Stomach smooth muscle (tissue), 2 donors: ENCODE measurements at regions not wholly inside any gene's neighbourhood (a gene's known extent, or its start where the extent isn't known, plus 50 kb on each side); places are given as distances from the start of the nearest gene placed in this dataset.

Source experiments
- H3K27ac ChIP-seq: one replicate; pipeline ENCODE4 v1.7.0; 2013; ENCODE audit warnings: mild to moderate bottlenecking, low read length, inconsistent platforms
- H3K27me3 ChIP-seq, 2 donors: one replicate each; pipeline ENCODE4 v1.7.0; 2013; ENCODE audit warnings: low read length in 2 of 2; ENCODE audit not compliant: insufficient read depth in 2 of 2, control insufficient read depth in 1 of 2
- H3K36me3 ChIP-seq, 2 donors: one replicate each; pipeline ENCODE4 v1.7.0; 2013; ENCODE audit warnings: low read length in 2 of 2; ENCODE audit not compliant: control insufficient read depth in 2 of 2, insufficient read depth in 2 of 2
- H3K4me1 ChIP-seq: one replicate; pipeline ENCODE4 v1.7.0; 2013; ENCODE audit warnings: low read length; ENCODE audit not compliant: control insufficient read depth, insufficient read depth
- H3K4me3 ChIP-seq, 2 donors: one replicate each; pipeline ENCODE4 v1.7.0; 2013; ENCODE audit warnings: low read length in 2 of 2
- H3K9ac ChIP-seq, 2 donors: one replicate each; pipeline ENCODE4 v1.7.0; 2013; ENCODE audit warnings: low read length in 2 of 2, mild to moderate bottlenecking in 1 of 2
- H3K9me3 ChIP-seq, 2 donors: one replicate each; pipeline ENCODE4 v1.7.0; 2013; ENCODE audit warnings: low read length in 2 of 2; ENCODE audit not compliant: control insufficient read depth in 2 of 2
- donor health status: healthy.
- donor health status: Pancreatic carcinoma.

- Histone ChIP-seq H3K4me1 (no peaks in the 10 kb centered on the region), H3K27ac (no peak overlapping the region), H3K36me3 (no peaks in the 10 kb centered on the region), H3K9ac (no peak overlapping the region), H3K27me3 (no peaks in the 10 kb centered on the region), H3K4me3 (no peak overlapping the region), H3K9me3 (peaks cover 0 to 3% of the 10 kb centered on the region in 2 donors)
Observed at GRCh38 chr4:134328741-134329140, 127.2 kb upstream of the PABPC4L start.

DNA sequence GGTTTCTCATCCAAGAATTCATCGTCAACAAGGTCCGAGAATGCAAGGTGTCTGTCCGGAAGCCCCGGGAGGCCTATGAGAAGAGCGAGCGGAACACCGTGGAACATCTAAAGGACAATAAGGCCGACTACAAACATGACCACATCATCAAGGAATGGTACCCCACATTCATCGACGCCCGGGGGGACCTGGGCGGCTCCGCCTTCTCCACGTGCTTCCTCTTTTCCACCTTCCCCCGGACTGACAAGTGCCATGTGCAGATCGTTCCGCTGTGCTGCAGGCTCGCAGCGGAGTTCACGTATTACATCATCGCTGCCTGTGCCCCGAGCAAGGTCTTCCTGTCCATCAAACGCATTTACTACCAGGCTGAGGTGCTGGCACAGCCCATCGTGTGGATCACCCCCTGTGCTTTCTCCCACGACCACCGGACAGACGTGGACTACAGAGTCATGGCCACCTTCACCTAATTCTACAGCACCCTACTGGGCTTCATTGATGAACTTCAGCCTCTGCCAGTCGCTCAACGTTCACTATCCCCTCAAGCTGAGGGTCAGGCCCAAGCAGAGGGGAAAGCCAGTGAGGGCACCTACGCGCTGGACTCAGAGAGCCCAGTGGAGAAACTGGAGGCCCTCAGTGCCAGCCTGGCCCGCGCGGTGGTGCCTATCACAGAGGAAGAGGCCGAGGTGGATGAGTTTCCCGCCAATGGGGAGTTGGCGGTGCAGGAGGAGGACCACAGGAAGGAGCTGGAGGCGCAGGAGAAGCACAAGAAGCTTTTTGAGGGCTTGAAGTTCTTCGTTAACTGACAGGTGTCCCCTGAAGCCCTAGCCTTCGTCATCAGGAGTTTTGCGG lies 125.9 kb upstream of the PABPC4L start:
- Histone ChIP-seq H3K4me3 (no peak overlapping the region), H3K4me1 (no peaks in the 10 kb centered on the region), H3K27me3 (no peaks in the 10 kb centered on the region), H3K36me3 (no peaks in the 10 kb centered on the region), H3K9ac (no peak overlapping the region), H3K9me3 (peaks cover 0 to 3% of the 10 kb centered on the region in 2 donors), H3K27ac (no peak overlapping the region)

DNA sequence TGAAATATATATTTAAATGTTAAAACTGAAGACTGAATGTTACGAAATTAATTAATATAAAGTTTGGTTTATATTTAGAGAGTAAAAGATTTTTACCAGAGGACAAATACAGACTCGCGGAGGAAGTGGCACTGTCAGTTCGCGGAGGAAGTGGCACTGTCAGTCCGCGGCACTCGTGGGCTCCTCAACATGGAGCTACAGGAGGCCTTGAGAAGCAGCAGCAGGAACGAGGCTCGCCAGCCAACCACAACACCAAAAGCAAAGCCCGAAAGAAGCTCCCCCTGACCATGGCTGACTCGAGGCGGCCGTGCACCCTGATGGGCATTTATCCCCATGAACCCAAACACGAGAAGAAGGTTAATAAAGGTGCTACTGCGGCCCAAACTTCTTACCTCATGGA lies 125.3 kb upstream of the PABPC4L start:
- H3K9me3 ChIP-seq: peaks cover 0 to 3% of the 10 kb centered on the region in 2 donors
- H3K27me3 ChIP-seq: no peaks in the 10 kb centered on the region
- H3K4me1 ChIP-seq: no peaks in the 10 kb centered on the region
- no peak overlapping the region for H3K4me3 ChIP-seq
- no peak overlapping the region for H3K9ac ChIP-seq
- H3K27ac ChIP-seq: no peak overlapping the region
- H3K36me3 ChIP-seq: no peaks in the 10 kb centered on the region

DNA sequence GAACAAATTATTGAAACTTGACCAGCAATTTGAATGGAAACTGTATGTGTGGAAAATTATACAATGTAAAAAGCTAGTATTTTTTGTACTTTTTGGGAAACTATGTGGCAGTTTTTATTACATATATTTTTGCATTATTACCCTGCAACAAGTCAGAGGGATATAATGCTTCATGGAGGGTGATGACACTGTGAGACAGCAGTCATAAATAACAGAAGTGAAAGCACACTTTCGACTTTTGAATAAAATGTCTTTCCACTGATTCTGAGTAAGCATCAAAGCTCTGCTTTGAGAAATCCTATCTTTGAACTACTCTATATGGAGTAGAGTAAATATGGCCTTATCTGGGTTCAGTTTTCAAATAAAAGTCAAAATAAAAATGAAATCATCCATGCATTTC lies 122.6 kb upstream of the PABPC4L start:
- H3K4me1 ChIP-seq: no peaks in the 10 kb centered on the region
- no peak overlapping the region for H3K4me3 ChIP-seq
- no peaks in the 10 kb centered on the region for H3K36me3 ChIP-seq
- peaks cover 0 to 3% of the 10 kb centered on the region in 2 donors for H3K9me3 ChIP-seq
- H3K9ac ChIP-seq: no peak overlapping the region
- no peaks in the 10 kb centered on the region for H3K27me3 ChIP-seq
- H3K27ac ChIP-seq: no peak overlapping the region

DNA sequence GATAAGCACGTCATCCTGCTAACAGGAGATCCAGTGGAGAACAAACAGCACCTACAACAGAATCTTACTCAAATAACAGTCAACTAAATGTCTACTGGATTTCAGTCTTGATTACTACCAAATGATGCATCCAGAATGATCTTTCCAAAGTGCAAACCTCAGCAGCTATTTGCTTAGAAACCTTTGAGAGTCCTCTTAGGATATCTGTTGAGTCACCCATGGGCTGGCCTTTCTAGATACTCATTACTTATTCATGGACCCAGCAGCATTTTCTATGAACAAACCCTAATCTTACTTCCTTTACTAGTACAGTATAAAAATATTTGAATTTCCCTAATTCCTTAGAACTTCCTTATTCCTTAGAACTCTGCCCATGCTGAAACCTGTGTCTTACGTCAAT lies 118.5 kb upstream of the PABPC4L start:
- Histone ChIP-seq H3K9ac (no peak overlapping the region), H3K36me3 (no peaks in the 10 kb centered on the region), H3K4me3 (no peak overlapping the region)

GRCh38 chr4:134313591-134313990 lies 112.0 kb upstream of the PABPC4L start:
- Histone ChIP-seq H3K4me3 (no peak overlapping the region), H3K36me3 (no peaks in the 10 kb centered on the region), H3K4me1 (no peaks in the 10 kb centered on the region), H3K27ac (no peak overlapping the region), H3K27me3 (no peaks in the 10 kb centered on the region), H3K9me3 (no peaks in the 10 kb centered on the region), H3K9ac (no peak overlapping the region)

More for the DNA sequence above, 118.5 kb upstream of the PABPC4L start:
- no peak overlapping the region for H3K27ac ChIP-seq
- H3K9me3 ChIP-seq: no peaks in the 10 kb centered on the region
- H3K27me3 ChIP-seq: no peaks in the 10 kb centered on the region
- H3K4me1 ChIP-seq: no peaks in the 10 kb centered on the region

GRCh38 chr4:134309715-134310114 lies 108.1 kb upstream of the PABPC4L start:
- H3K4me1 ChIP-seq: no peaks in the 10 kb centered on the region
- H3K36me3 ChIP-seq: no peaks in the 10 kb centered on the region
- H3K4me3 ChIP-seq: no peak overlapping the region
- H3K27me3 ChIP-seq: no peaks in the 10 kb centered on the region
- H3K27ac ChIP-seq: no peak overlapping the region
- H3K9me3 ChIP-seq: no peaks in the 10 kb centered on the region
- no peak overlapping the region for H3K9ac ChIP-seq

- Histone ChIP-seq H3K36me3 (no peaks in the 10 kb centered on the region), H3K4me3 (no peak overlapping the region), H3K4me1 (no peaks in the 10 kb centered on the region), H3K27me3 (no peaks in the 10 kb centered on the region), H3K27ac (no peak overlapping the region), H3K9me3 (no peaks in the 10 kb centered on the region), H3K9ac (no peak overlapping the region)
Observed at GRCh38 chr4:134308910-134309309, 107.3 kb upstream of the PABPC4L start.

GRCh38 chr4:134298313-134298712 lies 96.7 kb upstream of the PABPC4L start:
- Histone ChIP-seq H3K27me3 (no peaks in the 10 kb centered on the region), H3K36me3 (no peaks in the 10 kb centered on the region), H3K4me3 (no peak overlapping the region), H3K27ac (no peak overlapping the region), H3K9me3 (no peaks in the 10 kb centered on the region), H3K9ac (no peak overlapping the region), H3K4me1 (no peaks in the 10 kb centered on the region)

- Histone ChIP-seq H3K4me1 (no peaks in the 10 kb centered on the region), H3K9ac (no peak overlapping the region), H3K27ac (no peak overlapping the region), H3K9me3 (no peaks in the 10 kb centered on the region), H3K27me3 (no peaks in the 10 kb centered on the region), H3K4me3 (no peak overlapping the region), H3K36me3 (no peaks in the 10 kb centered on the region)
Observed at GRCh38 chr4:134297765-134298164, 96.2 kb upstream of the PABPC4L start.

- no peaks in the 10 kb centered on the region for H3K4me1 ChIP-seq
- no peak overlapping the region for H3K4me3 ChIP-seq
- H3K27ac ChIP-seq: no peak overlapping the region
- H3K9ac ChIP-seq: no peak overlapping the region
- no peaks in the 10 kb centered on the region for H3K27me3 ChIP-seq
- no peaks in the 10 kb centered on the region for H3K9me3 ChIP-seq
- no peaks in the 10 kb centered on the region for H3K36me3 ChIP-seq
Observed at GRCh38 chr4:134282680-134283079, 81.1 kb upstream of the PABPC4L start.
